Parathyroid adenoma (tissue), 2 donors: ENCODE measurements at regions not wholly inside any gene's neighbourhood (a gene's known extent, or its start where the extent isn't known, plus 50 kb on each side); places are given as distances from the start of the nearest gene placed in this dataset.

Source experiments
- H2AFZ ChIP-seq: fragments of 300-600 bp; sonication (generic); one replicate; pipeline ENCODE4 v1.7.0; 2017; ENCODE audit warnings: antibody characterized with exemption, mild to moderate bottlenecking
- H3K27ac ChIP-seq: fragments of 300-600 bp; sonication (generic); one replicate; pipeline ENCODE4 v1.7.0; 2017
- H3K27me3 ChIP-seq: fragments of 300-600 bp; sonication (generic); one replicate; pipeline ENCODE4 v1.7.0; 2017; ENCODE audit warnings: low read length; ENCODE audit not compliant: control insufficient read depth, insufficient read depth
- H3K36me3 ChIP-seq: fragments of 300-600 bp; sonication (generic); one replicate; pipeline ENCODE4 v1.7.0; 2017; ENCODE audit warnings: low read length; ENCODE audit not compliant: control insufficient read depth, insufficient read depth
- H3K4me1 ChIP-seq: fragments of 300-600 bp; sonication (generic); one replicate; pipeline ENCODE4 v1.7.0; 2017; ENCODE audit warnings: control low read depth
- H3K4me2 ChIP-seq: fragments of 300-600 bp; sonication (generic); one replicate; pipeline ENCODE4 v1.7.0; 2017; ENCODE audit warnings: low read length
- H3K4me3 ChIP-seq: fragments of 300-600 bp; sonication (generic); one replicate; pipeline ENCODE4 v1.7.0; 2017; ENCODE audit warnings: low read depth, low read length
- H3K79me2 ChIP-seq: fragments of 300-600 bp; sonication (generic); one replicate; pipeline ENCODE4 v1.7.0; 2017; ENCODE audit warnings: control low read depth
- H3K9ac ChIP-seq: fragments of 300-600 bp; sonication (generic); one replicate; pipeline ENCODE4 v1.7.0; 2017; ENCODE audit warnings: mild to moderate bottlenecking
- H3K9me3 ChIP-seq: fragments of 300-600 bp; sonication (generic); one replicate; pipeline ENCODE4 v1.7.0; 2017; ENCODE audit warnings: low read length; ENCODE audit not compliant: control insufficient read depth
- CTCF ChIP-seq: fragments of 300-600 bp; sonication (generic); IDR thresholded peaks from one replicate; pipeline ENCODE4 v1.7.0; 2017; ENCODE audit warnings: antibody characterized with exemption, mild to moderate bottlenecking
- donor health status: primary hyperparathyroidism.

DNA sequence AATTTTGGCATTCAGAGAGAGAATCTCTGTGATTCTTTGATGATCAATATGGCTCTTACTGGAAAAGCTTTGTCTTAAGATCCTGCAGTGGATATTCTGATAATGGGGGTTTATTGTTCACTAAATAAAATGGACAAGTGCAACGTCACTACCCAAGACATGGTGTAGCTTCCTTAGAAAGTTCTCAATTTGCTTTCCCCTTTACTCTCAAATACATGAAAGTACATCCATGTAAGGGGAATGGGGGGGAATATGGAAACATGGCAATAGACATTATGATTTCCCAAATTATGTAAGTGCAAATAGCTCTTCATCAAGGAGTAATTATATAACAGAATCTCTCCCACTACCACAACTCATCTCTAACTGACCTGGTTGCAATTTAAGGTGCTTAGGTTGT lies 126.3 kb upstream of the DPYD start:
- Histone ChIP-seq H3K9me3 (no peaks in the 10 kb centered on the region), H3K79me2 (no peaks in the 10 kb centered on the region), H3K4me3 (no peak overlapping the region), H3K36me3 (no peaks in the 10 kb centered on the region), H2AFZ (no peak overlapping the region), H3K4me1 (no peaks in the 10 kb centered on the region), H3K27me3 (no peaks in the 10 kb centered on the region), H3K4me2 (no peak overlapping the region), H3K27ac (no peak overlapping the region), H3K9ac (no peak overlapping the region)
- no peak for TF ChIP-seq CTCF

DNA sequence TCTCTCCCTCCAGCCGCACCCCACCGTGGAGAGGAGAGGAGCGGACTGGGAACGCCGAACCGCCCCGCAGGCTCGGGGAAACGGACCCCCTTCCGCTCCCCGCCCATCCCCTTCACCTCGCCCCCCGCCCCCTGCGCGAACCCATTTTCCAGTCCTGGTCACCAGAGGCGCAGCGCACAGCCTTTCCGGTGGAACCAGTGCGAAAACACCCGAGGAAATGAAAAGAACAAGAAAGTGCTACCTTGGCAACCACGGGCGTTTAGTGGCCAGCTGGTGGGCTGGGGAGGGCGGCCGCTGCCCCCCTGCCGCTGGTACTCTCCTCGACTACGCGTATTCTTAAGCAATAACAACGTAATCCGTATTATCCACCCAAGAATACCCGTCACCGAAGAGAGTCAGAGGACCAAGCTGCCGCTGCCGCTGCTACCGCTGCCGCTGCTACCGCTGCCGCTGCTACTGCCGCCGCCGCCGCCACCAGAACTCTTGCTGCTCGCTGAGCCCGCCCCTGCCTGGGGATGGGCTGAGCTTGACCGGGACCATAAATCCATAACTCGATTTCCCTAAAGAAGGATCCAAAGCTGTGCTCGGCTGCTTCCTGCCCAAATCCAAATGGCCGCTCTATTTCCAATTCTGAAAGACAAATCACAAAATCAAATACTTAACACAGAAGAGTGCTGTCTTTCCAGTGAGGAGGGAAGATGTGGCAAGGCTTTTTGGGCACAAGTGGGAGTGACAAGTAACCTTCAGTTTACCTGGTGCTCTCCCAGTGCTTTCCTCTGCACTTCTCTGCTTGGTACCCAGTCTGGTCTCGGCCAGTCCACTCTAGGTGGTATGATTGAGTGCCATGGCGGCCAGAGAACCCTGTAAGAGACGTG lies 125.2 kb upstream of the DPYD start:
- Histone ChIP-seq H3K27ac (no peak overlapping the region), H3K36me3 (no peaks in the 10 kb centered on the region), H3K27me3 (no peaks in the 10 kb centered on the region), H3K79me2 (no peaks in the 10 kb centered on the region), H3K4me3 (no peak overlapping the region), H3K4me1 (no peaks in the 10 kb centered on the region), H3K9me3 (no peaks in the 10 kb centered on the region), H2AFZ (no peak overlapping the region), H3K4me2 (peak overlapping the region; percentile 14), H3K9ac (no peak overlapping the region)
- TF ChIP-seq CTCF: no peak

DNA sequence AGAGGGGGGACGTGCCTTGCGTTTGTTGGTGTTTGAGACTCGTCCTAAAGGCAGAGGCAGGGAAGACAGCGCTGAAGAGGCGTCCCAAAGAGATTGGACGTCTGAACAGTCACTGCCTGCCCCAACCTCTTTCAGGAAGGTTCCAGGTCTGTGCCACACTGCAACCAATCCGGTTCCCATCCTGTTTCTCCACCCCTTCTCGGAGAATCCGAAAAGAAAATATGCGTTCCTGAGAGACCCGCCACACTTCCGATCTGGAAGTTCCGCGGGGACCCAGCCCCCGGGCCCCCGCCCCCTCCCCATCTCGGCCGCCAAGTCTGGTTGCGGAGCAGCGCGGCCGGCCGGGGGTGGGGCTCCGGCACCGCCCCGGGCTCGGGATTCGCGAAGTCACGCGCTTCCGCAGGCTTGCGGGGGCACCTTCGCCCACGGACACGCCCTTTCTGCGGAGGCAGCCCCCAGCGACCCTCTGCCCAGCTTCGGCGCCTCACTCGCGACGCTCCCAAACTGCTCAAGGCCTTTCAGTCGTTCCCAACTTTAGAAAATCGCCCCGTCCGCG lies 124.5 kb upstream of the DPYD start:
- Histone ChIP-seq H3K9ac (no peak overlapping the region), H3K27ac (no peak overlapping the region), H3K36me3 (no peaks in the 10 kb centered on the region), H3K4me2 (peak overlapping the region; percentile 42), H3K9me3 (no peaks in the 10 kb centered on the region), H3K79me2 (no peaks in the 10 kb centered on the region), H3K4me3 (no peak overlapping the region), H2AFZ (peak overlapping the region; percentile 50), H3K4me1 (no peaks in the 10 kb centered on the region), H3K27me3 (no peaks in the 10 kb centered on the region)
- TF ChIP-seq CTCF: no peak

- no peak for TF ChIP-seq CTCF
- Histone ChIP-seq H3K4me1 (no peaks in the 10 kb centered on the region), H3K9me3 (no peaks in the 10 kb centered on the region), H3K79me2 (no peaks in the 10 kb centered on the region), H3K27me3 (no peaks in the 10 kb centered on the region), H3K27ac (no peak overlapping the region), H3K36me3 (no peaks in the 10 kb centered on the region), H3K4me2 (no peak overlapping the region), H3K4me3 (no peak overlapping the region), H3K9ac (no peak overlapping the region), H2AFZ (no peak overlapping the region)
Observed at GRCh38 chr1:98044766-98045165, 123.9 kb upstream of the DPYD start.
